SK-N-SH (cell line): ENCODE measurements at regions not wholly inside any gene's neighbourhood (a gene's known extent, or its start where the extent isn't known, plus 50 kb on each side); places are given as distances from the start of the nearest gene placed in this dataset.

Experiments
- CTCF ChIA-PET: fragments of 300-600, 350-600 bp; formaldehyde crosslinking; extraction: SDS; loops from one replicate; lab custom pipeline; 2021; lab: Yijun Ruan, JAX
- POLR2A ChIA-PET: fragments of 350-600 bp; sonication (Branson Sonifier 250); formaldehyde crosslinking; extraction: SDS; loops from one replicate; lab custom pipeline; 2020; ENCODE audit warnings: antibody characterized with exemption, inconsistent platforms; lab: Yijun Ruan, JAX
- DNase-seq: peaks from one replicate; pipeline ENCODE4 v3.0.0; 2012
- H2AFZ ChIP-seq: fragments of 200-600 bp; sonication (generic); 2 replicates; pipeline ENCODE4 v1.8.1; 2016; ENCODE audit warnings: antibody characterized with exemption, mild to moderate bottlenecking, low read depth
- H3F3A ChIP-seq: fragments of 200-600 bp; sonication (generic); replicated peaks from 2 replicates; pipeline ENCODE3; 2016; ENCODE audit warnings: antibody characterized with exemption, mild to moderate bottlenecking; ENCODE audit not compliant: insufficient read depth
- H3K27ac ChIP-seq, 2 experiments: fragments of 200-500 bp in 1 of 2; fragments of 200-600 bp in 1 of 2; sonication (Bioruptor generic) in 1 of 2; sonication (generic), shearing (Covaris generic) in 1 of 2; 2 replicates each; pipeline versions ENCODE4 v1.5.1 to v1.6.1; 2014 to 2016; ENCODE audit warnings: low read depth in 2 of 2, inconsistent platforms in 1 of 2, low read length in 1 of 2, mild to moderate bottlenecking in 1 of 2, mixed read lengths in 1 of 2
- H3K27me3 ChIP-seq: fragments of 200-600 bp; sonication (generic), shearing (Covaris generic); 2 replicates; pipeline ENCODE4 v1.6.1; 2016; ENCODE audit warnings: mixed run types; ENCODE audit not compliant: insufficient read depth
- H3K36me3 ChIP-seq, 2 experiments: fragments of 200-500 bp in 1 of 2; fragments of 200-600 bp in 1 of 2; sonication (Bioruptor generic) in 1 of 2; sonication (generic) in 1 of 2; replicated peaks in 1 of 2; 2 replicates each; pipeline versions ENCODE3 to v1.5.1; 2014 to 2016; ENCODE audit warnings: low read length in 1 of 2, mild to moderate bottlenecking in 1 of 2; ENCODE audit not compliant: insufficient read depth in 2 of 2, control insufficient read depth in 1 of 2
- H3K4me1 ChIP-seq, 2 experiments: fragments of 200-500 bp in 1 of 2; fragments of 200-600 bp in 1 of 2; sonication (Bioruptor generic) in 1 of 2; sonication (generic), shearing (Covaris generic) in 1 of 2; 2 replicates each; pipeline versions ENCODE4 v1.5.1 to v1.6.1; 2014 to 2016; ENCODE audit warnings: low read depth in 1 of 2, low read length in 1 of 2, mixed run types in 1 of 2; ENCODE audit not compliant: insufficient read depth in 2 of 2, control insufficient read depth in 1 of 2
- H3K4me2 ChIP-seq: fragments of 200-600 bp; sonication (generic), shearing (Covaris generic); 2 replicates; pipeline ENCODE4 v1.6.1; 2017; ENCODE audit warnings: mixed run types
- H3K4me3 ChIP-seq, 2 experiments: fragments of 200-500 bp in 1 of 2; fragments of 200-600 bp in 1 of 2; sonication (Bioruptor generic) in 1 of 2; sonication (generic), shearing (Covaris generic) in 1 of 2; 2 replicates each; pipeline versions ENCODE4 v1.5.1 to v1.8.1; 2014 to 2016; ENCODE audit warnings: low read depth in 2 of 2, inconsistent platforms in 1 of 2, low read length in 1 of 2, mild to moderate bottlenecking in 1 of 2, mixed read lengths in 1 of 2, moderate library complexity in 1 of 2
- H3K79me2 ChIP-seq: fragments of 200-600 bp; sonication (generic); 2 replicates; pipeline ENCODE4 v1.8.1; 2017; ENCODE audit warnings: mild to moderate bottlenecking; ENCODE audit not compliant: insufficient read depth
- H3K9ac ChIP-seq: fragments of 200-600 bp; sonication (generic); 2 replicates; pipeline ENCODE4 v1.6.1; 2017; ENCODE audit warnings: mixed run types
- H3K9me2 ChIP-seq: fragments of 200-600 bp; sonication (generic); 2 replicates; pipeline ENCODE4 v1.6.1; 2017; ENCODE audit warnings: mixed run types
- H3K9me3 ChIP-seq: fragments of 200-600 bp; sonication (generic); 2 replicates; pipeline ENCODE4 v1.6.1; 2017; ENCODE audit warnings: mixed run types, mild to moderate bottlenecking, moderate library complexity
- H4K20me1 ChIP-seq: fragments of 200-600 bp; sonication (generic); 2 replicates; pipeline ENCODE4 v1.6.1; 2017; ENCODE audit warnings: mild to moderate bottlenecking, mixed run types; ENCODE audit not compliant: insufficient read depth
- CTCF ChIP-seq: fragments of 200-600 bp; sonication (generic); IDR thresholded peaks from 2 replicates; pipeline ENCODE4 v1.6.1; 2017; ENCODE audit warnings: antibody characterized with exemption, mild to moderate bottlenecking, moderate library complexity
- FOSL2 ChIP-seq: IDR thresholded peaks from 2 replicates; pipeline ENCODE4 v1.4.0; 2012; ENCODE audit warnings: low read depth, mild to moderate bottlenecking, moderate library complexity, borderline replicate concordance
- FOXM1 ChIP-seq: IDR thresholded peaks from 2 replicates; pipeline ENCODE4 v1.4.0; 2012; ENCODE audit warnings: low read depth, mild to moderate bottlenecking
- GABPA ChIP-seq: IDR thresholded peaks from 2 replicates; pipeline ENCODE4 v1.4.0; 2012; ENCODE audit warnings: low read depth, mild to moderate bottlenecking
- GATA2 ChIP-seq: sonication (generic); formaldehyde crosslinking; IDR thresholded peaks from 2 replicates; pipeline ENCODE4 v1.5.0; 2020; ENCODE audit warnings: mild to moderate bottlenecking, missing genetic modification reagents
- IRF3 ChIP-seq: fragments of 150-350 bp; IDR thresholded peaks from 2 replicates; pipeline ENCODE4 v1.6.1; 2016; ENCODE audit warnings: mild to moderate bottlenecking, low read depth, low read length
- MXI1 ChIP-seq: IDR thresholded peaks from 2 replicates; pipeline ENCODE4 v1.6.1; 2012; ENCODE audit warnings: mild to moderate bottlenecking, low read depth, low read length, improper control_type of control experiment
- NRF1 ChIP-seq: IDR thresholded peaks from 2 replicates; pipeline ENCODE4 v1.6.1; 2012; ENCODE audit warnings: low read depth, mild to moderate bottlenecking, low read length
- PBX3 ChIP-seq: IDR thresholded peaks from 2 replicates; pipeline ENCODE4; 2012
- POLR2AphosphoS5 ChIP-seq: IDR thresholded peaks from 2 replicates; pipeline ENCODE4 v1.6.1; 2012; ENCODE audit warnings: low read depth, low read length
- RCOR1 ChIP-seq: fragments of 150-350 bp; IDR thresholded peaks from 2 replicates; pipeline ENCODE4 v1.6.1; 2017; ENCODE audit warnings: antibody characterized with exemption, low read length
- SIN3A ChIP-seq: IDR thresholded peaks from 2 replicates; pipeline ENCODE4 v1.6.1; 2012; ENCODE audit warnings: low read depth, mild to moderate bottlenecking, low read length, moderate library complexity, borderline replicate concordance
- TAF1 ChIP-seq: IDR thresholded peaks from 2 replicates; pipeline ENCODE4 v1.6.1; 2012; ENCODE audit warnings: low read depth, mild to moderate bottlenecking, low read length, moderate library complexity, borderline replicate concordance
- TCF12 ChIP-seq: IDR thresholded peaks from 2 replicates; pipeline ENCODE4 v1.4.0; 2012
- TEAD4 ChIP-seq: IDR thresholded peaks from 2 replicates; pipeline ENCODE4 v1.4.0; 2012; ENCODE audit warnings: mild to moderate bottlenecking, borderline replicate concordance; ENCODE audit not compliant: insufficient read depth
- YY1 ChIP-seq: IDR thresholded peaks from 2 replicates; pipeline ENCODE4 v1.4.0; 2012; ENCODE audit warnings: low read depth, mild to moderate bottlenecking
- WGBS: methylation state at CpG from one replicate; pipeline ENCODE4 v1.1.6; 2017; ENCODE audit warnings: low lambda C conversion rate; 5-methylcytosine and 5-hydroxymethylcytosine counted together

GRCh38 chr18:34583895-34584294, 126.2 kb upstream of the DTNA start:
- POLR2A ChIA-PET, result no interaction called here
- no peak overlapping the region for H3K4me2 ChIP-seq
- 68% methylated on average over 4 of the region's 4 CpGs for WGBS
- no peaks in the 10 kb centered on the region for H3K79me2 ChIP-seq
- H3K9me2 ChIP-seq, result no peaks in the 10 kb centered on the region
- no peaks in the 10 kb centered on the region for H3K27me3 ChIP-seq
- no peak overlapping the region for H3K4me3 ChIP-seq
- no peak overlapping the region for H2AFZ ChIP-seq
- H3F3A ChIP-seq, result no peaks in the 10 kb centered on the region
- TF ChIP-seq GATA2 (CRISPR knock-in tag) (no peak), NRF1 (no peak), POLR2AphosphoS5 (no peak), TCF12 (no peak), MXI1 (no peak), TEAD4 (no peak)
- DNase-seq, result no peak
- H3K27ac ChIP-seq, result no peak overlapping the region
- CTCF ChIA-PET, result no interaction called here
- H3K4me1 ChIP-seq, result no peaks in the 10 kb centered on the region
- H3K9me3 ChIP-seq, result no peaks in the 10 kb centered on the region
- no peaks in the 10 kb centered on the region for H3K36me3 ChIP-seq
- no peaks in the 10 kb centered on the region for H4K20me1 ChIP-seq
- H3K9ac ChIP-seq, result no peak overlapping the region

GRCh38 chr18:34590503-34590902, 119.6 kb upstream of the DTNA start:
- H3F3A ChIP-seq, result no peaks in the 10 kb centered on the region
- no peak overlapping the region for H3K4me3 ChIP-seq
- no peak for TF ChIP-seq GATA2 (CRISPR knock-in tag)
- no peak for TF ChIP-seq IRF3
- TF ChIP-seq FOXM1, result no peak
- no peak for TF ChIP-seq TAF1
- no peak for TF ChIP-seq RCOR1
- no peak for TF ChIP-seq YY1
- TF ChIP-seq GABPA, result no peak
- TF ChIP-seq CTCF, result no peak
- TF ChIP-seq PBX3, result no peak
- no peak for TF ChIP-seq SIN3A
- TF ChIP-seq TEAD4, result no peak
- no peak for TF ChIP-seq FOSL2
- H3K79me2 ChIP-seq, result no peaks in the 10 kb centered on the region
- no peak for DNase-seq
- no peak overlapping the region for H3K4me2 ChIP-seq
- no peaks in the 10 kb centered on the region for H3K9me2 ChIP-seq
- H2AFZ ChIP-seq, result no peak overlapping the region
- H3K36me3 ChIP-seq, result no peaks in the 10 kb centered on the region
- no peaks in the 10 kb centered on the region for H3K27me3 ChIP-seq
- H3K4me1 ChIP-seq, result peaks cover 0 to 6% of the 10 kb centered on the region in 2 experiments; a peak in 1 of 4 replicates
- H3K9ac ChIP-seq, result no peak overlapping the region
- WGBS, result 11% methylated on average over 2 of the region's 2 CpGs
- no peaks in the 10 kb centered on the region for H3K9me3 ChIP-seq
- ChIA-PET CTCF (no interaction called here), POLR2A (no interaction called here)
- no peaks in the 10 kb centered on the region for H4K20me1 ChIP-seq
- H3K27ac ChIP-seq, result no peak overlapping the region
